GM21723 (cell line): ENCODE measurements at regions not wholly inside any gene's neighbourhood (a gene's known extent, or its start where the extent isn't known, plus 50 kb on each side); places are given as distances from the start of the nearest gene placed in this dataset.

Source experiments
- ATAC-seq: cut with Tn5 transposase; IDR thresholded peaks from one replicate; pipeline ENCODE4 v1.9.1; 2021; ENCODE audit warnings: mild to moderate bottlenecking, moderate library complexity; ENCODE audit not compliant: unreplicated experiment

- ATAC-seq = no peak
Observed at GRCh38 chr1:82640352-82640751, 839.6 kb downstream of the ADGRL2 start.

GRCh38 chr1:82634266-82634665 is 833.5 kb downstream of the ADGRL2 start:
- no peak for ATAC-seq

GRCh38 chr1:82632155-82632554 is 831.4 kb downstream of the ADGRL2 start:
- ATAC-seq = no peak

- ATAC-seq = no peak
Observed at GRCh38 chr1:82628887-82629286, 828.2 kb downstream of the ADGRL2 start.

GRCh38 chr1:82625537-82625936 is 824.8 kb downstream of the ADGRL2 start:
- ATAC-seq = no peak

- no peak for ATAC-seq
Observed at GRCh38 chr1:82621076-82621475, 820.3 kb downstream of the ADGRL2 start.

- no peak for ATAC-seq
Observed at GRCh38 chr1:82614090-82614489, 813.4 kb downstream of the ADGRL2 start.

- ATAC-seq = no peak
Observed at GRCh38 chr1:82612986-82613385, 812.3 kb downstream of the ADGRL2 start.

GRCh38 chr1:82606546-82606945 is 805.8 kb downstream of the ADGRL2 start:
- no peak for ATAC-seq

GRCh38 chr1:82604524-82604923 is 803.8 kb downstream of the ADGRL2 start:
- no peak for ATAC-seq

GRCh38 chr1:82600314-82600713 is 799.6 kb downstream of the ADGRL2 start:
- ATAC-seq = no peak

GRCh38 chr1:82598812-82599211 is 798.1 kb downstream of the ADGRL2 start:
- ATAC-seq = no peak

GRCh38 chr1:82598337-82598736 is 797.6 kb downstream of the ADGRL2 start:
- no peak for ATAC-seq

- no peak for ATAC-seq
Observed at GRCh38 chr1:82597649-82598048, 796.9 kb downstream of the ADGRL2 start.

- ATAC-seq = no peak
Observed at GRCh38 chr1:82597141-82597540, 796.4 kb downstream of the ADGRL2 start.

GRCh38 chr1:82593561-82593960 is 792.8 kb downstream of the ADGRL2 start:
- ATAC-seq = no peak

- no peak for ATAC-seq
Observed at GRCh38 chr1:82589588-82589987, 788.9 kb downstream of the ADGRL2 start.

GRCh38 chr1:82587371-82587770 is 786.6 kb downstream of the ADGRL2 start:
- no peak for ATAC-seq

- no peak for ATAC-seq
Observed at GRCh38 chr1:82586473-82586872, 785.7 kb downstream of the ADGRL2 start.

- ATAC-seq = no peak
Observed at GRCh38 chr1:82582347-82582746, 781.6 kb downstream of the ADGRL2 start.

- ATAC-seq = no peak
Observed at GRCh38 chr1:82578086-82578726, 777.5 kb downstream of the ADGRL2 start.

- ATAC-seq = no peak
Observed at GRCh38 chr1:82567348-82567747, 766.6 kb downstream of the ADGRL2 start.

GRCh38 chr1:82565546-82565945 is 764.8 kb downstream of the ADGRL2 start:
- ATAC-seq = no peak
